NOMO-1 treated with DMSO at 0.1 percent for 48 hours (cell line): ENCODE measurements at regions not wholly inside any gene's neighbourhood (a gene's known extent, or its start where the extent isn't known, plus 50 kb on each side); places are given as distances from the start of the nearest gene placed in this dataset.

ENCODE experiments used
- DNase-seq: peaks from one replicate; lab custom pipeline; 2025; ENCODE audit not compliant: unreplicated experiment; lab: John Stamatoyannopoulos, UW

DNA sequence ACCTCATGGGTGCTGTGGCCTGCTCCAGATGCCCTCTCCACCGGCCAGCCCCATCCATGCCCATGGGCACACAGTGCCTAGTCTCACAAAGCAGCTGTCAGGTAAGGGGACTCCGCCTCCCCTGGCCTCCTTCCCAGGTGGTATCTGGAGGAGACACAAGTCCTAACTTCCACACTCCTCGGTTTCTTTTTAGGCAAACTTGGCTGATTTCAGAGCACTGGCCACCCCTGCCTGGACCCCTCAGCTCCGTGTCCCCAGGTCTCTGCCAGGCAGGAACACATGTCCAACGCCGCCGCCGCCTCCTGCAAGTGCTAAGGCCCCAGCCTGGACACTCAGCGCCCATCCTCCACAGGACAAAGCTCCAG, 324.1 kb upstream of the DIO3 start:
- no peak for DNase-seq

DNA sequence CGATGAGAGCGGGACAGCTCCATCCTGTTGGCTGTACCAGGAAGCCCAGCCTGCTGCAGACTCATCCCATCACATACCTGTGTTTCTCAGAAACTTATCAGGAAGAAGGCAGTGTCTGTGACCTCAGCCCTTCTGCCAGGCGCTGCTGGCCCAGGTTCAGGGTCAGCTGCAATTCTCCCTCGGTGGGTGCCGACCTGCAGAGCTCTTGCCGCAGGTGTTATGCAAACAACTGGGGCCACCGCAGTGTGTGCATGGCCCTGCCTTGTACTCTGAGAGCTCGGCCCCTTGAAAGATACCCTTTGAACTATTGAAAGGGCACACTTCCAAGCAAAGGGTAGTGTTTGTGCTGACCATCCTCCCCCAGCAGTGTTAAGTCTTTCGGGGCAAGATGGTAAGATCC, 322.2 kb upstream of the DIO3 start:
- DNase-seq: no peak

DNA sequence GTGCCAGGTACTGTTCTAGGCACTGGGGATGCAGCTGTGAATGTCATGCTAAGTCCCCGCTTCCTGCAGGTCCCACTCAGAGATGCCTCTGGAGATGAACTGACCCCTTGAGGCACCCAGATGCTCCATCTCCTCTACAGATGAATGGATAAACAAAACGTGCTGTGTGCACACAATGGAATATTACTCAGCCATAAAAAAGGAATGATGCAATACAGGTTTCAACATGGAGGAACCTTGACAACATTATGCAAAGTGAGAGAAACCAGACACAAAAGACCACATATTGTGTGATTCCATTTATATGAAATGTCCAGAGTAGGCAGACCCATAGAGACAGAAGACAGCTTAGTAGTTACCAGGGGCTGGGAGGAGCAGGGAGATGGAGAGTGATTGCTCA, 320.1 kb upstream of the DIO3 start:
- no peak for DNase-seq

DNA sequence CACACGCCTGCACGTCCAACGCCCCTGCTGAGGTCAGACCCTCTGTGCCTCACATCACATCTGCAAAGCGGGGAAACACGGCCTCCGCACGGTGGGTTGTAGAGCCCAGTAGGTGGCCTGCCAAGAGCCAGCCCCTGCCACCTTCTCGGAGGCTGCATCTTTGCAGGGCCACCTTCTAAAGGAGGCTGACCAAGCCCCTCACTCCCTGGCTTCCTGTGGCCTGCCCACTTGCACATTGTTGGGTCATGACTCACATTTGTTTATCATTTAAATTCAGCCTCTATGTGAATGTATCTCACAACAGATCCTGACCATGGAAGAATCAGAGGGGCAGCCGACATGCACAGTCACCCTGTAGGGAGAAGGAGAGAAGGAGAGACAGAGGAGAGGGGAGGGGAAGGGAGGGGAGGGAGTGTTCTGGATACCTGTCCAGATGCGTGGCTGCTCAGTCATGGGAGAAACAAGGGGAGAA, 319.5 kb upstream of the DIO3 start:
- DNase-seq: no peak

DNA sequence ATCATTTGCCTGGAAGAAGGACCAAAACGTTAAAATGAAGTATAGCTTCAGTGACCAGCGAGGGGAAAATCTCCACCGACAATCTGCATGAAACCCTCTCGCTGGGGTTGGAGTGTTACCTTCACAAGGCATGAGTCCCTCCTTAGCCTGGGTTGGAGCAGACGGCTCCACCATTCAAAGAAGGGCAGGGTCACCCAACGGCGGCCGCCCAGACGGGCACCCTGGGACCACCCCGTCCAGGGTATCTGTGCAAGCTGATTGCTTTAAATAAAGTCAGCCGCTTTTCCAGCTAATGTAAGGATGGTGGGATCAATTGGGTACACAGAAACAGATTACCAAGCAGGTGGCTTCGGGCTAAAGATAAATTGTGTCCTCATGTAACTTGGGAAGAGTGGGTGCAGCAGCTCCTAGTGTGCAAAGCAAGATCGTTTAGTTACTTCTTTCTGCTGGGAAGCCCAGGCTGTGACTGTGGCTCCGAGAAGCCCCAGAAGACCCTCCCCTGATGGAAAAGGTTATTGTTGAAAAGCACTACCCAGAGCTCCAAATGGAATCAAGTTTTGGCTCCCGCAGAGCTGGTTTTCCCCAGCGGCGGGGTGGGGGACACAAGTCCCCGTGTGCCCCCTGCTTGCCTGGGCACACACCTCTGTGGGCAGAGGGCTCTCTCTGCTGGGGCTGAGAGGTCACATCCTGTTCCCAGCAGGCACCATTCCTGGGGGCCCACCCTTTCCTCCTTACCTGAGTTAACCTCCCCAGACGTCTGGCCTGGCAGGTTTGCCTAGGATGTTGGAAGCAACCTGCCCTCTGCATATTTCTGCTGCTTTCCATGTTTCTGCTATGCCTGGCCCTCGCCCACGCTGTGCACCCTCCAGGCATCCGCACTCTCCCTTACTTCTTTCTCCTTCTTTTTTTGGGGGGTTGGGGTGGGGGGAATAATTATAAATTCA, 318.6 kb upstream of the DIO3 start:
- no peak for DNase-seq

DNA sequence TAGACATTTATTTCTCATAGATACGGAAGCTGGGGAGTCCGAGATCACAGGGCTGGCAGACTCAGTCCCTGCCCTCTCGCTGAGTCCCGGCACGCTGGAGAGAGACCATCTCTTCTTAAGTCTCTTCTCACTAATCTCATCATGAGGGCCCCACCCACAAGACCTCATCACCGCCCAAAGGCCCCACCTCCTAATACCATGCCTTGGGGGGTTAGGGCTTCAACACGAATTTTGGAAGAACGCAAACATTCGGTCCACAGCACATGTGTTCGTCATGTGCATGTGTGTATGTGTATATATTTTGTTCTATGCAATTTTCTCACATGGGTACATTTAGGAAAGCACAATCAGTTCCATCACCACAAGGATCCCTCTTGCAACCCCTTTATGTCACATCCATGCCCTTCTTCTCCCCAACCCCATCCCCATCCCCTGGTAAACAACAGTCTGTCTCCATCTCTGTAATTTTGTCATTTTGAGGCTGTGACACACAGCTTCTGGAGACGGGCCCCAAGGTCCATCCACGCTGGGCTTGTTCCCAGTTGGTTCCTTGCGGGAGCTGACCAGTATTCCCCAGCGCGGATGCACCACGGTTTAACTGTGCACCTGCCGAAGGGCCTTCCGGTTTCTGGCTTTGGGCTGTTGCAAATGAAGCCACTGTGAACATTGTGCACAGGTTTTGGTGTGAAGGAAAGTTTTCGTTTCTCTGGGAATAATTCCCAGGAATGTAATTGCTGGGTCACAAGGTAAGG, 317.5 kb upstream of the DIO3 start:
- no peak for DNase-seq

DNA sequence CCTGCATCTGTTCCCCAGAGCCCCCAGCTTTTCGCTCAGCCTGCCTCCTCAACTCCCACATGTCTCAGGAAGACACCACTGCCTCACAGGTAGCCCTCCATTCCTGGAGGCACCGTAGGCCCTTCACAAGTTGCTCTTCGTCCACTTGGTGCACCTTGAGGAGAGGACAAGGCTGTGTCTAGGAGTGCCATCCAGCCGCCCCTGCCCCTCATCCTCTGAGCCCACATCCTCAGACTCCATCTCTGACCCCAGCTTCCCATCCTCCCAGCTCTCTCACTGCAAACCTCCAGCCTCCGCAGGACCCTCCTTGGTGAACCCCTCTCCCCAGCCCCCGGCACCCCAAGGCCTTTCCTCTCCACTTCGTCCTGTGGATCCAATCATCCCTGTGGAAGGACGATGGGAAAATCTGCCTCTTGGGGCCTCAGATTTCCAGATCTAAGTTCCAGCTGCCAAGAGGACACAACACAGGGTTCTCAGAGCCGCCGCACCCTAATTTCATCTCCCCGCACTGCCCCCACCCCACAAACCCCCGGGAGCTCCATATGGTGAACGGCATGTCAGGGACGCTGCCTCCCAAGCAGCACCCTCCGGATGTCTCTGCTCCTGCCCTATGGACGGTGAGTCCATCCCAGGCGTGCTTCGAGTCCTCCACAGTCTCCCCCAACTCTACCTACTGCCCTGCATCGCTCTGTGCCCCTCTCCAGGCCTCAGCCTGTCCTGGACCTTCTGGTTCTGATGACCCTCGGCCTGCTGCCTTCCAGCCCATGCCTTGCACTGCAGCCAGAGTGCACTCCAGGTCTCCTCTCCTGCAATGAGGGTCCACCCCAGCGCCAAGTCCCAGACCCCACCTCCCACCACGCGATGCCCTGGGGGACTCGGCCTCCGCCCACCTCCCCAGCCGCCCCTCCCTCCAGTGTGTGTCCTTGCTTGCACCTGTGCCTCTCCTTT, 314.1 kb upstream of the DIO3 start:
- no peak for DNase-seq

DNA sequence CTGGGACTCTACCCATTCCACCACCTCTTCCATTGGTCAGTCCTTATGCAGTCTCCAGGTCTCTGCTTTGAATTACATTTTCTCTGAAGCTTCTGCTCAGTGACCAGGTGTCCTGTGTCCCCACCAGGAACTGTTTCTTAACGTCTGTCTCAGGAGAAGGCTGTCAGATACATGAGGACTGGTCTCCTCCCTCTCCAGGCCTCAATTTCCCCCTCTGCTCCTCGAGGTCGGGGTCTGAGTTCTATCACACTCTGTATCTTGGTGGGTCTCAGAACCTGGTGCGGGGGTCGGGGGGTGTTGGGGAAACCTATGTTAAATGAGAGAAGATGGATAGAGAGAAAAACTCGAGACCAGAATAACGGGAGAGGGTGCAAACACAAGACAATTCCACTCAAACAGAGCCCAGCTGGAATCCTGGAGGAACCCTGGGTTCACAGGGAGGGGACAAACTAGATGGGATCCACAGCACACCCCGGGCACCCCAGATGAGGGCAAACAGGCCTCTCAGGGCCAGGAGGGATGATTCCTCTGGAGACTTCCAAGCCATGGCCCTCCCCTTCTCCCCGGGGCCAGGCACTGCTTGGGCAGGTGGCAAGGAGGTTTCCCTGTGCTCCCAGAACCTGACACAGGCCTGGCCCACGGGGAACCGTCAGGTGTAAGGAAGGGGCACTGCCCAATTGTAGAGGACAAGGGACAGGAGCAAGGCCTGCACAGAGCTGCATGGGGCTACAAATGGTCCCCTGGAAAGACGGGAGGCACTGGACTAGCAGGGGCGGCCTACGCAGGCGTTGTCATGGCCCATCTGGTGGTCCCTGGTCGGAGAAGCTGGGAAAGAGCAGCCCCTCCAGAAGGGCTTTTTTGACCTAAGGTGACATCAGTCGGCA, 313.2 kb upstream of the DIO3 start:
- no peak for DNase-seq

DNA sequence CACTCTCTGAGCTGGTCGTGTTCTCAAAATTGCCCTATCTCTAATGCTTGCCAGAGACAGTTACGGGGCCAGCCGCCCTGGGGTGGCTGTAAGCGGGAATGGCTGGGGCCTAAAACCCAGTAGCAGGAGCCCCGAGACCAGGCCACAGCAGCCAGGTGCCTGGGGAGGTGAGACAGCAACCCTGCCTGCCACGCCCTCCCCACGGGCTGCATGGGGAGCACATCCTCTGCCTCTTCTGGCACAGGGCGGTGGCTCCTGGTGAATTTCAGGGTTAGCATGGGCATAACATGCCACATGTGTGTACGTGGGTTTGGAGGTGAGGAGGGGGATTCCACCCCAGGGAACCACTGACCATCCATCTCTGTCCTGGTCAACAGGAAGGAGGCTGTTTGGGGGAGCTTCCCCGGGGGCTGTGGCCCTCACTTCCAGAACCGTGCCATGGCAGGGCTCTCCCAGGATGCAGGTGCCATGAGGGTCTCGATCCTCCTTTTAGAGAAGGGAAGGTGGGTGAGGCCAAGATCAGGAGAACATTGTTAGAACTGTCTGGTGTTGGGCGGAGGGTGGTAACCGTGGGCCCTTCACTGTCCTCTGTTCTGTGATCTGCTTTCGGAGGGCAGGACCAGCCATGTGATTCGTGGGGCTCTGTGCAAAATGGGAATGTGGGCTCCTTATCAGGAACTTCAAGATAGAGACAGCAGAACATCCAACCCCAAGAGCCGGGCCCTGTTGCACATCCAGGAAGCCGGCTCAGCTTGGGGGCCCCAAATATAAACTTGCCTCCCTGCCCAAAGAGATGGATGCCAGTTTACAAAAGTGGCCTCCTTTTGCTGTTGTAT, 312.2 kb upstream of the DIO3 start:
- DNase-seq: no peak

DNA sequence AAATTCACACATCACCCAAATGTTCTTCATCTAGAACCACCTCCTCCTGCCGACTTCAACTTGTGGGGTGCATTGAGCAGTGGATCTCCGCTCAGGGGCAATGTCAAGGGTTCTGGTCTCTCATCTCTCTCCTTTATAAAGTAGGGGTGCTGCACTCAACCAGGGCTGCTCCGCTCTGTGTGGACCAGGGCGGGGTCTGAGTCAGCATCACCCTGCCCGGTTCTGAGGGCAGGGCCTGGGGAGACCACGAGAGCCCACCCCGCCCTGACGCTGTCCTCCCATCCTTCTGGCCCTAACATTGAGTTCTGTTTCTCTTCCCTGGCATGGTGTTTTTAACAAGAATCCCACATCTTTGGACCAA, 311.6 kb upstream of the DIO3 start:
- no peak for DNase-seq

DNA sequence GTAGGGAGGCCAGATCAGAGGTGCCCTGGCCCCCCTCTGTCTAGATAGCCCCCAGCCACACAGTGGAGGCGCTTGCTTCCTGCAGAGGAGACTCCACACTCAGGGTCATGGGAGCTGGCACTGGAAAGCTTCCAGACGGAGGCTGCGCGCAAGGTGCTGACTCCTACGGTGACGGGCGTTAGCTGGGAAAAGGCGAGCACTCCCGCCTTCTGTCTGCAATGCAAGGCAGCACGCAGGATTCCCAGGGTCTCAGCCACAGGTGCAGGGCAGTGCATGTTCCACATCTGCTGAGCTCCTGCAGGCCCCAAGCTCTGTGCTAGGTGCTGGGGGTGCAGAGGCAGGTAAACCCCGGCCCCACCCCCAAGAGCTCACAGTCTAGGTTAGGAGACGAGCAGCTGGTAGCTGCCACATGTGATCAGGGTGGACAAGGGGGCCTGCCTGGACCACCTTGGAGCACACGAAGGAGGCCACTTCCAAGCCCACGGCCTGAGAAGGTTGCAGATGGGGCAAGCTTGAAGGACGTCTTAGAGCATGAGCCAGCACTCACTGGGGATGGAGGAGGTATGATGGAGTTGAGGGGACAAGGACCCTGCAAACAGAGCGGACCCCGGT, 310.9 kb upstream of the DIO3 start:
- no peak for DNase-seq

DNA sequence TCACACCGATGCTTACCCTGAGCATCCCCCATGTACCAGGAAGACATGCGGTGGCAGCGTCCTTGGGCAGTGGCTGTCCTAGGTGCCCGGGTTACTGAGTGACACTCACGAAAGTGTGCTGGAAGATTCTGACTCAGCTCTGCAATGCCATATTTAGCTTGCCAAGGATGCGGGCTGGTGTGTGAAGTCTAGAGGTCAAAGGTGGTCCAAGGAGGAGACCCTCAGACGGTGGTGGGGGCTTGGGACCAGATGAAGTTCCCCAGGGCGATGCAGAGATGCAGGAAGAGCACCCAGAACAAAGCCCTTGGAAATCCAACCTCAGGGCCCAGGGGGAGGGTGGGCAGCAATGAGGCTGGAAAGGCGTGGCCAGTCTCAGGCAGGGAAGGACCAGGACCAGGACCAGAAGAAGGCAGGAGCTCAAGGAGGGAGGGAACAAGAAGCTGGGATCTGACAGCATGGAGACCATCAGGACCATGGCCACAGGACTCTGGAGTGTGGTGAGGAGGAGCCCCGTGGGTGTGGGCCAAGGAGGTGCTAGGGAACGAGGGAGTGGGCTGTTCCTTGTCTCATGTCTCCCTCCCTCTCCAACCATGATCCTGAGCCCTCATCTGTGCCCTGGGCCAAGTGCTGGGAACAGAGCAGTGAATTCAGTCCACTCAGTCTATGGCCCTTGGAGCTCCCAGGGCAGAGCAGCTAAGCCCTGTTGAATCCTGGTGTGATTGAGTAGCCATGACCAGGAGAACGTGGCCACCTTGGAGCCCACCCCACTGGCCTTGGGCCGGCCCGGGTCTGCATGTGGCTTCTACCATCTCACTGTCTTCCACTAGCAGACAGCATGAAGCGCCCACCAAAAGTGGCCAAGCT, 310.1 kb upstream of the DIO3 start:
- no peak for DNase-seq

DNA sequence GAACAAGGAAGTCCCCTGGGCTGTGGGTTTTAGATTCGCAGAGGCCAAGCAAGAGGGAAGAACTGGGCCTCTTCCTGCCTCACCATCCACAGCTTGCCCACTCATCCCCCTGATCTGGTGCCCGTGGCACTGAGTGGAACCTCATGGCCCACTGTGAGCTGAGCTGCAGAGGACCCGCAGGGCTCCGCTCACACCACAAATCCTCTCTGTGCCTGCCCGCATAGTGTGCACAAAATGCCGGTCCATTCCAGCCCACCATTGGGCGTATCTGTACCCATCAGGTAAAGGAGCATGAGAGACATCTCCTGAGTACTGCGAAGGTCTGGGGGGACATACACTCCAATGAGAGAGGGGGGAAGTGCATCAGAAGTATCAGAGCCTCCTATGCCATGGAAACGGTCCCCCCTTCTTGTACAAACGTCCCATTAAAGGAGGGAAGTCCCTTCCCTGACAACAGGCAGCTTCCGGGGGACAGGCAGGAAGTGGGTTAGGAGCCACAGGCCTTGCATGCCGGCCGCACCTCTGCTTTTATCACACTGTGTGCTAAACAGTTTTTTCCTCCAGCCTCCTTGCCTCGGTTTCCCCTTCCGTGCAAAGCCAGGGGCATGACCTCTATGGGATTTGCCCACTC, 309.4 kb upstream of the DIO3 start:
- no peak for DNase-seq

DNA sequence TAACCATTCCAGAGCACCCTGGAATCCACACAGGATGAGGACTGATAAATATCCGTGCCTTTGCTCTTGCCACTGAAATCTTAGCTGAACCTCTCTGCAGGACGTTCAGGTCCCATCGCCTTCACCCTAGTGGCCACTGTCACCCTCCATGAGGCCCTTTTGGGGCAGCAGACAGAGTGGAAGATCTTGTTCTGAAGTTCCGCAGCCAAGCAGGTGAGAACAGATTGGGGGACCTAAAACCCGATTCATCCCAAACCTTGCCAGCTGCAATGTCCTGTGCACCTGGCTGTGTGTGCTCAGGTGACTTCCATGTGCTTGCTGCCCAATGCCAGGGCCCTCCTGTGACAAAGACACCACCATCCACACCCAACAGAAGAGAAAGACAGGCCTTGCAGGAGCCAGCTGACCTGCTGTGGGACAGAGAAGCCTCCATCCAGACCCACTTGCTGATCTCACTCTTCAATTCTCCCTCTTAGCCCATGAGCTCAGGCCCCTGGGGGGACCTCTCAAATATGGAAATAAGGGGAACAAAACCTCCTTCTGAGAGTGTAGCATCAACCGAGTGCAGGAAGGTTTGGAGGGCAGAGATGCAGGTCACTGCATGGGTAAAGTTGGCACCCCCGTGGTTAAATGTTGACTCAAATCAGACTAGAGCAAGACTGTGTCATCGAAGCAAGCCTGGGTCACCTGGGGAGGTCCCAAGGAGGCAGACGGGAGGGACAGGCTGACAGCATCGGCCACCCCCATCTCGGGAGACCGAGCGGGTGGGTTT, 308.7 kb upstream of the DIO3 start:
- DNase-seq: no peak

DNA sequence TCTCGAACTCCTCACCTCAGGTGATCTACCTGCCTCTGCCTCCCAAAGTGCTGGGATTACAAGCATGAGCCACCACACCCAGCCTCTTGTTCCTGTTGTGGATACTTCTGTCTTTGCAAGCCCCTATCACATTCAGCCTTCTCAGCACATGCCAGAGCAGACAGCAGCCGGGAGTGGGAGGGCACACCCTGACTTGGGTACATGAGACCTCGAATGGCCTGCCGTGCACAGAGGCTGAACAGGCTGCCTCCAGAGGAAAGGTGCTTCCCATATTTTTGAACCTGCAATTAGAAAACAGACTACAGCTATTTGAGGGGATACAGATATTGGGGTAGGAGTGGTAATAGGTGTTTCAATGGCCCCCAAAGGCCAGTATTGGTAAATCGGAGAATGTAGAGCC, 307.3 kb upstream of the DIO3 start:
- no peak for DNase-seq

DNA sequence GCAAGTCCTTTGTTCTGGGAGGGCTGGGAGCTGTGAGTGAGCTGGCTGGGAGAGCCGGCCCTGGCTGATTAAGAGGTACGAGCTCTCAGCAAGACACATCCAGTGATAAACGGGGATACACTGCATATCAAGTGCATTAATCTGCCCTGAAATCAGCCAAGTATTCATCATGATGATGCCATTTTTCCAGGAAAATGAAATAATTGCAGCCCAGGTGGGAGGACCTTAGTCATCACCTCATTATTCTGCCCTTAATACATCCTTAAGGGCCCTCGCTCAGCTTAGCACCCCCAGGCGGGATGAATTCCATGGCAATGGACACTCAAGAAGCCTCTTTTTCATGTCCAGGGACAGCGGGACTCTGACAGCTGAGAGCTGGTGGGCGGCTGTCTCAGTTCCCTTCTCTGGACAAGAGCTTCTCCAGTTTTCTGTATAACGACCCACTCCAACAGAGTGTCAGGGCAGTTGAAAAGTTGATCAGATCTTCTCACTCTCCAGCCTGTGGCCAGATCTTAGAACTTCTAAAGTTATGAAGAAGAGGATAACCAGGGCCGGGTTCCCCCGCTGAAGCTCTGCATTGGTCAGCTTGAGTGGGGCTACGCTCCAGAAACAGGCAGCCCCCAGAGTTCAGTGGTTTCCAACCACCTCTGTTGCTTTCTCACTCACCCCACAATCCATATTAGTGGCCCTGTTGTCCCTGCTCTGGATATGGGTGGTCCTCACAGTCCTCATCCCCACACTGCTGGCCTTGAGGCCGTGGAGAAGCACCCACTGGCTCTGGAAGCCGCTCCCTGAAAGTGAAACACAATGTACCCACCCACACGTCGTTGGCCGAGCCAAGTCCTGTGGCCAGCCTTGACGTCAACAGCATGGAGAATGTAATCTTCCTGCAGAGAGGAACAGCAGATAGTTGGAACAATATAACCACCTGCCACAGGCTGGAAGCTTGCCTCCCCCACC, 306.2 kb upstream of the DIO3 start:
- DNase-seq: no peak
